SHP77 (cell line): ENCODE measurements at regions not wholly inside any gene's neighbourhood (a gene's known extent, or its start where the extent isn't known, plus 50 kb on each side); places are given as distances from the start of the nearest gene placed in this dataset.
"Not testable (repeated sequence)": the region's sequence is repeated elsewhere in the genome, so short reads cannot be mapped to it uniquely, and the experiment has no call there.

ENCODE experiments used
- DNase-seq, 2 experiments: peaks; one replicate each; lab custom pipeline; 2025; lab: John Stamatoyannopoulos, UW

DNA sequence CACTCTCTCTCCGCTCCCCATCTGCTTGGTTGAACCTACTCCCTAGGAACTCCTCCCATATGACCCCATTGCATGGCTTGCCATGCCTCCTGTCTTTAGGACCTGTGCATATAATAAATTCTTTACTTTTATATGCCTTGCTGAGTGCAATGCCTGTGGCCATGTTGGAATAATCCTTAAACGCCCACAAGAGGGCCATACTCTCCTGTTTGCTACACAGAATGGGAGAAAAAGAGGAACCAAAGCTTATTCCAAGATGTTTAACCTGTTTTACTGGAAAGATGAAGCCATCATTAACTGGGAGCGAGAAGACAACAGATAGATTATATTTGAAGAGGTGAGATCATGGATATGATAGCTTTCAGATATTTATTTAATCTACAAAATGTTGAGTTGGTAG, 1097.8 kb downstream of the NAALADL2 start:
- no peak for DNase-seq

DNA sequence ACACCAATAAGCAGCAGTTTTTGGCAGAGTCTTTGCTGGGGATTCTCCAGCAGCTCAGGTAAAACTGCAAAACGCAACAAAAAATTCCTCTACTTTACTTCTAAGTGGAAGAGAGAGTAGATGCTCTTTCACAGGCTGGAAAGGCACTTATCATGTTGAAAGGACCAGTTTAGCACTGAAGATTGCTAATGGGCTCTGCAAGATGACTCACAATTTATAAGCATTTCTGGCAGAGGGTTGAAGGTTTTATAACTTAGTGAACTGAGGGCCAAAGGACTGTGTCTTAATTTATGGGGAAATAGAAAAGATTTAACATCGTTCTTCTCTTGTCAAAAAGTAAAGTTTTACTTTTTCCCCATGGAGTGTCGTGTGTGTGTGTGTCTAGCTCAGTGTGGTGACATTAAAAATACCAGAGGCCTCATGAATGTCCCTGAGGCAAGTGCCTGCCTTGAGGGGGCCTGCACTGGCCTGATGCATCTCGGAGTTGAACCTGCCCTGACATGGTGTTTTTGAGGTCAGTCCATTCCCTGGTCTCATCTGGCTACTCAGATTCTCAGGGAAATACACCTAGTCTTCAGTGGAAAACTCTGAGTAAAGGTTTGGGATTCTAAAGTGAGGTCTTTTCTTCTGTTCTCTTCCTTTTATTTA, 1092.0 kb downstream of the NAALADL2 start:
- no peak for DNase-seq

GRCh38 chr3:175948041-175948440, 1088.9 kb downstream of the NAALADL2 start:
- DNase-seq, result no peak

- DNase-seq, result no peak
Observed at GRCh38 chr3:175941352-175941751, 1082.2 kb downstream of the NAALADL2 start.

- DNase-seq, result peak in 1 of 2 experiments; percentile 5
Observed at GRCh38 chr3:175940881-175941280, 1081.7 kb downstream of the NAALADL2 start.

DNA sequence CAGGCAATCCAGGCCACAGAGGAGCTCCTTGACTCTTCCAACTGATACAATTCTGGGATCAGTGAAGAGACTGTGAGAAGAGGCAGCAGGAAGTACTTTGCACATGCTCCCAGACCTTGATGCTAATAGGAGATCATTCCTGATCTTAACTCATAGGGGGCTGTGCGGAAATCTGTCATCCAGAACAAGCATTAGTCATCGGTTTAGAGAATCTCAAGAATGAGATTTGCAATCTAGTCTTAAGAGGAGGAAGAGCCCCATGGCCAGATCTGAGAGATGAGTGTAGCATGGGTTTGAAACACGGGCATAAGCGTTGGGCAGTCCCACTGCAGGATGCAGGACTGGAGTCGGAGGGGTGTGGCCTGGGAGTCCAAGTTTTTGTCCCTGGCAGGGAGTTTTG, 1081.1 kb downstream of the NAALADL2 start:
- DNase-seq, result no peak

DNA sequence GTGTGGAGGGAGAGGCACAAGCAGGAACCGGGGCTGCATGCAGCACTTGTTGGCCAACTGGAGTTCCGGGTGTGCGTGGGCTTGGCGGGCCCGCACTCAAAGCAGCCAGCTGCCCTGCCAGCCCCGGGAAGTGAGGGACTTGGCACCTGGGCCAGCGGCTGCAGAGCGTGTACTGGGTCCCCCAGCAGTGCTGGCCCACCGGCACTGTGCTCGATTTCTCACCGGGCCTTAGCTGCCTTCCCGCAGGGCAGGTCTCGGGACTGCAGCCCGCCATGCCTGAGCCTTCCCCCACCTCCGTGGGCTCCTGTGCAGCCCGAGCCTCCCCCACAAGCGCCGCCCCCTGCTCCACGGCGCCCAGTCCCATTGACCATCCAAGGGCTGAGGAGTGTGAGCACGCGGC, 1078.2 kb downstream of the NAALADL2 start:
- not testable (repeated sequence) for DNase-seq

DNA sequence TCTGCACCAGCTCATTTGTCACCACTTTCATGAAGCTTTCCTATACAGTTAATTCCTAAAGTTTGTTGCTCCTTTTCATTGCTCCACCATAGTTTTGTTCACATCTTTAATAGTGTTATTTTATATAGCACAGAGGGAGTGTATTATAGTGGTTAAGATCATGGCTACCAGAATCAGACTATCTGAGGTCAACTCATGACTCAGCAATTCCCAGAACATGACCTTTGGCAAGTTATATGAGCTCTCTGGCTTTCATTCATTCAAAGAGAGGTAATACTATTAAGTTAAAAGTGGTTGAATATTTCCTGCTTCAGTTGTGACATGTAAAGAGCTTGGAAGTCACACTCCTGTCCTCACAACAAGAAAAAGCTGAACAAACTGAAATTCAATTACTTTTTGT, 1073.5 kb downstream of the NAALADL2 start:
- DNase-seq, result no peak

DNA sequence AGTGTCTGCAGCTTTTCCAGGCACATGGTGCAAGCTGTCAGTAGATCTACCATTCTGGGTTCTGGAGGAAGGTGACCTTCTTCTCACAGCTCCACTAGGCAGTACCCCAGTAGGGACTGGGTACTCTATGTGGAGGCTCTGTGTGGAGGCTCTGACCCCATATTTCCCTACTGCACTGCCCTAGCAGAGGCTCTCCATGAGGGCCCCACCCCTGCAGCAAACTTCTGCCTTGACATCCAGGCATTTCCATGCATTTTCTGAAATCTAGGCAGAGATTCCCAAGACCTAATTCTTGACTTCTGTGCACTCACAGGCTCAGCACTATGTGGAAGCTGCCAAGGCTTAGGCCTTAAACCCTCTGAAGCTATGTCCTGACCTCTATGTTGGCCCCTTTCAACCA, 1060.0 kb downstream of the NAALADL2 start:
- no peak for DNase-seq

- DNase-seq, result no peak
Observed at GRCh38 chr3:175916191-175916934, 1057.2 kb downstream of the NAALADL2 start.

DNA sequence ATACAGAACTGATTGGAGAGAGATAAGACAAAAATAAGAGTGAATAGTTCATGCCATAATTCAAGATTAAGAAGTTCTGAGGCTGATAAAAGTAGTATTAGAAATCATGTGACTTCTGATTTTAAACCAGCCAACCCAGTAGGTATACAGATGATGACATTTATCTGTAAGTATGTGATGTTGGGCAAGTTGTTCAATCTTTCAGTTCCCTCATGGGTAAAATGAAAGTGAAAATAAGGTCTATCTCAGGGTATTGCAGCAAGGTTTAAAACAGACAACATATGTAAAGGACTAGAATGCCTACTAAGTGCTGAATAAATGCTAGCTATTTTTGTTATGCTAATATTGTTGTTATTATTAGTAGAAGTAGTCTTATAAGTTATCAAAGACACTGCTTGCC, 1055.7 kb downstream of the NAALADL2 start:
- DNase-seq, result no peak

DNA sequence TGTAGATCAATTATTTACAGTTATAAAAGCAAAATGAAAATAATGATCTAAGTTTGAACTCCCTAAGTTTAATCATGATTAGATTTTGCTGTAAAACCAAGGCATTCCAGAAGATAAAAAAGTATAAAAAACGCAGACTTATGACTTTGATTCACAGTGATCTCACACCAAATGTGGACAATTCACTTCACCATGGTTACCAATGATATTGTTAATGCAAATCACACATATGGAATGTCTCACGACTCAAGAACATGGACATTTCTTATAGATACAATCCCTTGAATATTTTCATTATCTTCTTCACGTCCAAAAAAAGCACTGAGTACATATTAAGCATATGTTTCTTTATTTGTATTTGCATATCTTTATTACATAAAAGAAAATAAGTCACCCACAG, 1054.2 kb downstream of the NAALADL2 start:
- no peak for DNase-seq

DNA sequence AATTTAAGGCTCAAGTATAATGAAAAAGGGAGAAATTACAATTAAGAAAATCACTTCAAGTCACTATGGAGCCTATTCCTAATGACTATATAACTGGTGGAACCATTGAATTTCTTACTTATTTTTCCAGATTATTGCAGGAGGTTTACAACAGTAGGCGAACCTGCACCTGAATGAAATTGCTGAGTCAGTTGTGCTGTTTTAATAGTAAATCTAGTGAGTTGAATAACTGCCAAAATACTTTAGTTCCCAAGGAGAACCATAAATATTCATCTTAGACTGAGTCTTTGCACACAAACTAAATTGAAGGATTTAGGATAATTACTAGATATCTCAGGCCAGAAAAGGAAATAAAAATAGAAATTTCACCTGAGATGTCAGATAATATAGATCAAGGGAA, 1052.8 kb downstream of the NAALADL2 start:
- no peak for DNase-seq

GRCh38 chr3:175902226-175902625, 1043.1 kb downstream of the NAALADL2 start:
- no peak for DNase-seq

DNA sequence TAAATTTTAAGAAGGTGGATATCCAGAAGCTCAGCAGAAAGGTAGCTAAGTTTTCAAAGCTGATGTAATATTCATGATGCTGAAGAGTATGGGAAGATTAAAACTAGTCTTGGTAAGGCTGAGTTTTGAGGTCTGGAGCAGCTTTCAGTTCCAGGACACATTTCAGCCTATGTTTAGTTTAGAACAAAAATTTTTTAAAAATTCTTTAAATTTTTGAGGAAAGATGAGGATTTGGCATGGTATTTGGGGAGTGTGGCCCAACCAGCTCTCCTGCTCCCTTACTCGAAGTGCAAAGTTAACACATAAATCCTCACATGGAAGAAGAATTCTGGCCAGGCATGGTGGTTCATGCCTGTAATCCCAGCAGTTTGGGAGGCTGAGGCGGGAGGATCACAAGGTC, 1039.1 kb downstream of the NAALADL2 start:
- DNase-seq, result no peak

GRCh38 chr3:175896655-175897054, 1037.5 kb downstream of the NAALADL2 start:
- no peak for DNase-seq

GRCh38 chr3:175895731-175896130, 1036.6 kb downstream of the NAALADL2 start:
- no peak for DNase-seq

DNA sequence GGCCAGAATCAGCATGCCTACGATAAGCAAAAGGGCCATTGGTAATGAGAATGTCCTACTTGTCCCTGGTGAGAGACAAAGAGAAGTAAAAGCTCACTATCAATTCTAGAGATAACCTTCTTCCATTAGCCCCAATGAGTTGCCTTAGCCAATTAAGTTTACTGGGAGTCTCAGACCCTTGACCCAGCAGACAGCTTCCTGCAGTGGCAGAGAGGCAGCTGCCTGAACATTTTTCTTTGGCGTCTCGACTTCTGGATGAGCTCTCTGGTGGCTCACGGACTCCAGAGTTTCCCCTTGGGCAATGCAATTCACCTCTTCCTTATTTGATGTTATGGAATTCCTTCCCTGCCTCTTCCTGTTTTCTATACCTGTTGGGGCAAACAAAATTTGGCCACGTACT, 1034.4 kb downstream of the NAALADL2 start:
- DNase-seq, result no peak

GRCh38 chr3:175890066-175890465, 1030.9 kb downstream of the NAALADL2 start:
- no peak for DNase-seq

DNA sequence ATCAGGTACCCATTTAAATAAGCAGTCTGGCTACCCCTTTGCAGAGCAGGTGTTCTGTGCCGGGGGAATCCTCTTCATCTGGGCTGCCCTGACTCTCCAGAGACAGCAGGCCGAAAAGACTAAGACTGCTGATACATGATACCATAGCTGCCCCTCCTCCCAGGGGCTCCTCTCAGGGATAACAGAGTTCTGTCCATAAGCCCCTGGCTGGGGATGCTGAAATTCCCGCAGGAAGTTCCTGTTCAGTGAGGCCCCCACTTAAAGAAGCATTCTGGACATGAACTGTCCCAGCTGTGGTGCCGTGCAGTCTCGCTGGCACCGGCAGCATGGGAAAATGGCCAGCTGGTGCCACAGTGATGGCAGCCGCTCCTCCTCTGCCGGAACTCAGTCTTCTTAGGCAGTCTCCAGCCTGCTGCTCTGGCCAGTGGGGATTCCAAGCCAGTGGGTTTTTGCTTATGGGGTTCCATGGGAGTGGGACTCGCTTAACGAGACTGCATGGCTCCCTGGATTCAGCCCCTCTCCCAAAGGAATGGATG, 1026.2 kb downstream of the NAALADL2 start:
- DNase-seq, result no peak

DNA sequence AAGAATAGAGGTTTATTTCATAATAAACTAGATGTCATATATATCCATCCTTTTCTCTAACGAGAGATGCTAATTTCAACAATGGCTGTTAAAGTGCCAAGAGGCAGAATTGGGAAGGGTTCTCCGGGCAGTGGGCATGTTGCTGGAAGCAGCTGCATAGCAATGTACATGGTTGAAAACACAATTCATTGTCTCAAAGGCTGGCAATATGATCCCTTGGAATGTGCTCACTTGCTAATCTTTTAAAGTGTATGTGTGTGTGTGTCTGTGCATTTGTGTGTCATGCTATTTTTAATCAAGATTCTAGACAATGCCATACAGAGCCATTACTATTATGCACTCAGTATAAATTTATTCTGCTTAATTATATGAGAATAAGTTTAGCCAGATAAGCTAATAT, 1020.3 kb downstream of the NAALADL2 start:
- DNase-seq, result no peak

- DNase-seq, result no peak
Observed at GRCh38 chr3:175869404-175869803, 1010.3 kb downstream of the NAALADL2 start.

- DNase-seq, result no peak
Observed at GRCh38 chr3:175868626-175869025, 1009.5 kb downstream of the NAALADL2 start.

GRCh38 chr3:175865724-175866123, 1006.6 kb downstream of the NAALADL2 start:
- DNase-seq, result no peak
